HFFc6 (cell line): ENCODE measurements at regions not wholly inside any gene's neighbourhood (a gene's known extent, or its start where the extent isn't known, plus 50 kb on each side); places are given as distances from the start of the nearest gene placed in this dataset.

ENCODE experiments used
- DNase-seq: peaks from one replicate; pipeline ENCODE4 v3.0.0-alpha.2; 2018
- H3K27ac Mint-ChIP-seq: 2 replicates; pipeline ENCODE4 v1.8.0; 2020; ENCODE audit warnings: mild to moderate bottlenecking, mixed read lengths
- H3K27me3 Mint-ChIP-seq: 2 replicates; pipeline ENCODE4 v1.8.0; 2021; ENCODE audit warnings: mild to moderate bottlenecking, moderate library complexity, mixed read lengths; ENCODE audit not compliant: insufficient read depth
- H3K36me3 Mint-ChIP-seq: 2 replicates; pipeline ENCODE4 v1.8.0; 2021; ENCODE audit warnings: low read depth, mixed read lengths
- H3K4me1 Mint-ChIP-seq: 2 replicates; pipeline ENCODE4 v1.8.0; 2020; ENCODE audit warnings: low read depth, mixed read lengths
- H3K4me3 Mint-ChIP-seq: 2 replicates; pipeline ENCODE4 v1.8.0; 2020; ENCODE audit warnings: mild to moderate bottlenecking, moderate library complexity, mixed read lengths
- H3K9me3 Mint-ChIP-seq: 2 replicates; pipeline ENCODE4 v1.8.0; 2020; ENCODE audit warnings: mild to moderate bottlenecking, mixed read lengths
- CTCF ChIP-seq: fragments of 200-600 bp; sonication (generic); IDR thresholded peaks from 2 replicates; pipeline ENCODE4 v1.5.0; 2021; ENCODE audit warnings: antibody characterized with exemption, mild to moderate bottlenecking

GRCh38 chr10:78763234-78763633 is 305.5 kb upstream of the ZMIZ1 start:
- H3K27me3 Mint-ChIP-seq, result peaks cover 13% of the 10 kb centered on the region
- TF ChIP-seq CTCF, result no peak
- H3K4me3 Mint-ChIP-seq, result no peak overlapping the region
- DNase-seq, result no peak
- H3K4me1 Mint-ChIP-seq, result no peaks in the 10 kb centered on the region
- no peaks in the 10 kb centered on the region for H3K9me3 Mint-ChIP-seq
- no peak overlapping the region for H3K27ac Mint-ChIP-seq
- H3K36me3 Mint-ChIP-seq, result no peaks in the 10 kb centered on the region

GRCh38 chr10:78763651-78764395 is 304.9 kb upstream of the ZMIZ1 start:
- Mint-ChIP-seq H3K27me3 (peaks cover 14% of the 10 kb centered on the region), H3K36me3 (no peaks in the 10 kb centered on the region), H3K27ac (no peak overlapping the region), H3K4me3 (no peak overlapping the region), H3K9me3 (no peaks in the 10 kb centered on the region), H3K4me1 (no peaks in the 10 kb centered on the region)
- no peak for DNase-seq
- TF ChIP-seq CTCF, result no peak

GRCh38 chr10:78764436-78764835 is 304.3 kb upstream of the ZMIZ1 start:
- no peak overlapping the region for H3K27ac Mint-ChIP-seq
- DNase-seq, result no peak

GRCh38 chr10:78764846-78765430 is 303.8 kb upstream of the ZMIZ1 start:
- no peaks in the 10 kb centered on the region for H3K36me3 Mint-ChIP-seq
- no peaks in the 10 kb centered on the region for H3K9me3 Mint-ChIP-seq
- H3K4me3 Mint-ChIP-seq, result no peak overlapping the region
- H3K27me3 Mint-ChIP-seq, result peaks cover 13% of the 10 kb centered on the region
- H3K4me1 Mint-ChIP-seq, result no peaks in the 10 kb centered on the region
- no peak for TF ChIP-seq CTCF
- H3K27ac Mint-ChIP-seq, result no peak overlapping the region
- DNase-seq, result no peak

More at GRCh38 chr10:78764436-78764835, 304.3 kb upstream of the ZMIZ1 start:
- Mint-ChIP-seq H3K27me3 (peaks cover 14% of the 10 kb centered on the region), H3K36me3 (no peaks in the 10 kb centered on the region), H3K4me3 (no peak overlapping the region), H3K4me1 (no peaks in the 10 kb centered on the region), H3K9me3 (no peaks in the 10 kb centered on the region)
- TF ChIP-seq CTCF, result no peak

GRCh38 chr10:78765726-78766335 is 302.9 kb upstream of the ZMIZ1 start:
- no peaks in the 10 kb centered on the region for H3K36me3 Mint-ChIP-seq
- no peaks in the 10 kb centered on the region for H3K4me1 Mint-ChIP-seq
- H3K27ac Mint-ChIP-seq, result no peak overlapping the region
- no peak for TF ChIP-seq CTCF
- DNase-seq, result no peak
- H3K9me3 Mint-ChIP-seq, result no peaks in the 10 kb centered on the region
- H3K4me3 Mint-ChIP-seq, result no peak overlapping the region
- peaks cover 16% of the 10 kb centered on the region for H3K27me3 Mint-ChIP-seq
